HG03103 (cell line): ENCODE measurements at regions not wholly inside any gene's neighbourhood (a gene's known extent, or its start where the extent isn't known, plus 50 kb on each side); places are given as distances from the start of the nearest gene placed in this dataset.

Experiments used
- ATAC-seq: cut with Tn5 transposase; IDR thresholded peaks from one replicate; pipeline ENCODE4 v1.9.1; 2021; ENCODE audit warnings: low read depth; ENCODE audit not compliant: unreplicated experiment

DNA sequence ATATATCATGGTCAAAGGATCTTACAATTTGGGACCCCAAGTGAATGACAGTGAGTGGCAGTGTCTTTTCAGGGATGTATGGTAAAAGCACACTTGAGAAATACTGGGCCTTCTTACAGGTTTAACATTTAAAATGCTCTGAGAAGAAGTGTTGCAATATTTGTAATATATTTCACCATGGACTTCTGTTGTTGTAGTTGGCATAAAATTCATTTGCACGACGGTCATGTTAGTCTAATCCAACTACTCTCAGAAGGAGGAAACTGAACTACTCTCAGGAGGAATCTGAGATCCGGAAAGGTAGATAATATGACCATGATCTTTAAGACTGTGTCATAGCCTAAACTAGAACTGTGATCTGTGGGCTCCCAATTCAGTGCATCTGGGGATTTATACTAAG is 700.1 kb downstream of the HDGFL1 start:
- no peak for ATAC-seq

- ATAC-seq: no peak
Observed at GRCh38 chr6:23272536-23272935, 703.2 kb downstream of the HDGFL1 start.

DNA sequence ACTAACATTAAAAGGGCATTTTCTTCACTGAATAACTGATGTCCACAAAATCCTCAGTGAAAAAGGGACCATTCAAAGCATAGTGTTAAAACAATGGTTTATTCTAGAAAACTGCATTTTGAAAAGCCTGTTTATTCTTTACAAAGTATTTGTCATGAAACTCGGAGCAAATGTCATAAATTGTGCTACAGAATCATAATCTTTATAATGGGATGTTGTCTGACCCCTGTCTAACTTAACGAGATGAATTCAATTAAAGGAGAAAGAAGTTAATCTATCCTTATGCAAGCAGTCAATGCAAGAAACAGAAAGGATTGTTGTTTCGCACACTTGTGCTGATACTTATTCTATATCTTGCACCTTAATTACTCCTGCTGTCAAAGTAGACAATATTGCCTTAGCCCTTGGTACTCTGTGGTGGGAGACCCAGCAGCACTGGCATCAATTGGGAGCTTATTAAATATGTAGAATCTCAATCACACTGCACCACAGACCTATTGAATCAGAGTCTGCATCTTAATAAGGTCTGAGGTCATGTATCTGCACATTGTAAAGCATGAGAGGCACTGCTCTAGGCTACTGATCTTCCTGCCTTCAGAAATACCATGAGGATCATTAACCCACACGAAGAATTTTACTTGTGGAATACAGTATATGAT is 708.3 kb downstream of the HDGFL1 start:
- ATAC-seq: no peak

DNA sequence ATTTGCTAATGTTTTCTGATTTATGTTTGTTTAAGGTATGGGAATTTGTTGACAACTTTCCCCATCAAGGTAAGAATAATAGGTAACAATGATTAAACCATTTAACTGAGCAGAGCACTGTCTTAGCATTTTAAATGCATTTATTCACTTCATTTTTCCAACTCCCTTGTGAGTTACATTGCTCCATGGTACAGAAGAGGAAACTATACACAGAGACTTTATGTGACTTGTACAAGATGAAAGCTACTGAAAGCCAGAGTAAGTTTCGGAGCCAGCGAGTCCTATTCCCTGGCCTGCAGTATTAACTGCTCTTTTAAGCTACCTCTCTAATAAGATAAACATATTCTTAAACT is 708.8 kb downstream of the HDGFL1 start:
- ATAC-seq: no peak

GRCh38 chr6:23280437-23280836 is 711.1 kb downstream of the HDGFL1 start:
- ATAC-seq: no peak

GRCh38 chr6:23282252-23283021 is 713.1 kb downstream of the HDGFL1 start:
- ATAC-seq: no peak

GRCh38 chr6:23293653-23294052 is 724.3 kb downstream of the HDGFL1 start:
- no peak for ATAC-seq

DNA sequence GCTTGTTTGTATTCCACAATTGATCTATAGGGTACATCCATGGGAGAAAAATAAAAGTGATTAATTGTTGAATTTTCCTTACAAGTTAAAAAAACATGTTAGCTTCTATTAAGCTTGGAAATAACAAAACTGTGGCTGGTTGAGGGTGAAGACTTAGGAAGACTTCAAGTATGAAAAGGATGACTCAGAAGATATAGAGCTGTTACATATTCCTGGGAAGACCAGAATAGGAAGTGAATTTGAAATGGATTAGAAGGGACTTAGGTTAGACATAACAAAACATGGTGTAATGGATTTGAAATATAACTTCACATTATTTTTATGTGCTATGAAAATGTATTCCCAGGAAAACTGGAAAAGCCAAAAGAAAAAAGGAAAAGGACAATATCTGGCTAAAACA is 732.2 kb downstream of the HDGFL1 start:
- no peak for ATAC-seq

DNA sequence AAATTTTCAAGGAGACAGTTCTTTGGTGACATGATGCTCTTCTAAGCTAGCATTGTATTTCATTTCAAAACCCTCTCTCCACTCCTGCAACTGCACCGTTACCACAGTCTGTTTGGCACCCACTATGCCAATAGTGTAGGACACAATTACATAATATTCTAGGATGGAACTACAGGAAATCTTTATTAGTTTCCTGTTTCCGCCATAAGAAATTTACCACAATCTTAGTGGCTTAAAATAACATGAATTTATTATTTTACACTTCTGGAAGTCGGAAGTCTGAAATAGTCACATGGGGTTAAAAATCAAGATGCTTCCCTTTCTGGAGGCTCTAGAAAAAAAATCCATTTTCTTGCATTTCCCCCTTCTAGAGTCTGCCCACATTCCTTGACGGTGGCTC is 733.1 kb downstream of the HDGFL1 start:
- no peak for ATAC-seq

GRCh38 chr6:23305325-23305943 is 736.1 kb downstream of the HDGFL1 start:
- no peak for ATAC-seq

DNA sequence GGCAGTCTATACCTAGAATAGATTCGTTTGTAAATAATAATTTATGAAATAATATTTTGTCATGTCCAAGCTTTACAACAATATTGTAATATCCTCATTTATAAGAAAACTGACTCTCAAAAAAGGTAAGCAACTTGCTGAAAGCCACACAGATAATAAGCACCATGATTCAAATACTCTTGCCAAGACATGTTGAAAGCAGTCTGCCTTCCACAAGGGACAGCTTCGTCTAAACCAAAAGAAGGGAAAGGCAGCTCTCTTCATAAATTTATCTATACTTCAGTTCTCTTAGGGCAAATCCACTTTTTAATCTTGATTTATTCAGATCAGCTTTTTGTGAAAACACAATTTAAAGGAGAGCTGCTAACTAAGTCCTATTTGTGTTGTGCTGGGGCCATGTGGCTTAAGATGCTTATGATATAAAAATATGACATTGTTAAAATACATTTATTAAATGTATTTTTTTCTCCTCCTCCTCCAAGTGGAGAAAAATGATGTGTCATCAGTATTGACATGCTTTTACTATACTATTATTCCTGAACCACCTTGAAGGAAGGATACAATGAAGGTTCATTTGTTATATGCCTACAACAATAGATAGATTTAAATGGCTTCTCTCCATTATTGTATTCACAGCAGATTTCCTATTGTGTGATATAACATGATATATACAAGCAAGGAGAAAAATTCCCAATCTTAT is 737.0 kb downstream of the HDGFL1 start:
- no peak for ATAC-seq

- no peak for ATAC-seq
Observed at GRCh38 chr6:23307516-23307915, 738.1 kb downstream of the HDGFL1 start.

GRCh38 chr6:23308166-23308565 is 738.8 kb downstream of the HDGFL1 start:
- no peak for ATAC-seq

DNA sequence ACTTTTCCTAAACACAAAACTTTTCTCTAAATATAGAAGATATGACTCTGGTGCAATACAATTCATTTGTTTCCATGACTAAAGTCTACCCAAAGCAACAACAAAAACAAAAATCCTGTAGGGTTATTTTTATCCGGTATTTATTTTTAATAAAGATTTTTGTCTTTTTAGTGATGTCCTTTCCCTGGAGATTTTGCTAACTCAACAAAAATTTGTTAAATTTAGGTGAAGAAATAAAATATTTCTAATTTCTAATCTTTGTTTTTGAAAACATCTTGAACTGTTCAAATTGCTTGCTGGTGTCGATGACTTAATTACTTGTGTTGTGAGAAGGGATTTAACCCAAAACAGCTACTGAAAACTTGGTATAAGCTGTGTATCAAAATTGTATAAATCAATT is 741.8 kb downstream of the HDGFL1 start:
- ATAC-seq: no peak

- ATAC-seq: no peak
Observed at GRCh38 chr6:23316131-23316530, 746.8 kb downstream of the HDGFL1 start.

- ATAC-seq: no peak
Observed at GRCh38 chr6:23316931-23317330, 747.6 kb downstream of the HDGFL1 start.

DNA sequence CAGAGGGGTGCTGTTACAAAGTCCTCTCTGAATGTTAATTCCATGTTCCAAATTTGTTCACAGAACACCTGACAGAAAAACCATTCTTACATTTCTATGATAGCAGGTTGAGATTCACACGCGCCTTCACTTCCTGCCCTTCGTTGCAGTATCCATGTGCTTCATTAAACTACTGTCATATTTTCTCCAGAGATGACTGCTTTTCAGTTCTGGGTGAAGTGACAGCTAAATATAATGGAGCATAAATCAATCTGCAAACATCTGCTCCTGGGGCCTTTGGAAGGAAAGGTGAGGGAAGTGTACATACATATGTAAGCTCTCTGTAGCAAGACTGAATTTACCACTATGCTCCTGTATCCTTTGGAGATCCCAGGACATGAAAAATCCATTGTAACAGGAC is 750.2 kb downstream of the HDGFL1 start:
- ATAC-seq: no peak

GRCh38 chr6:23320471-23321015 is 751.2 kb downstream of the HDGFL1 start:
- no peak for ATAC-seq

DNA sequence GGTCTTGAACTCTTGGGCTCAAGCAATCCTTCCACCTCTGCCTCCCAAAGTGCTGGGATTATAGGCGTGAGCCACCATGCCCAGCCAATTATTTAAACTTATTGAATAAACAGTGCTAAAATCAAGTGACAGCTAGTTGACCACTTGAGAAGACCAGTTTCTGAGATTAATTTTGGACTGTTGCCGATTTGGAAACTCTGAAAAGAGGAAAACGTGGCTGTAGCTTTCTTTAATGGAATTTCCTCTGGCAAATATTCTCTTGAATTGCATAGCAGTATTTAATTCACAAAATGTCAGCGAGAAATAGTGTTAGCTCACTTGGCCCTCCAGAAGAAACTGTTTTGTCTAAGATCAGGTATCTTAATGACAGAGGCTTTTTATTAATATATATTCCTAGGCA is 754.5 kb downstream of the HDGFL1 start:
- ATAC-seq: no peak

GRCh38 chr6:23325065-23325464 is 755.7 kb downstream of the HDGFL1 start:
- ATAC-seq: no peak

GRCh38 chr6:23327621-23328020 is 758.3 kb downstream of the HDGFL1 start:
- no peak for ATAC-seq
